ENCODE measurements at regions not wholly inside any gene's neighbourhood (a gene's known extent, or its start where the extent isn't known, plus 50 kb on each side); places are given as distances from the start of the nearest gene placed in this dataset.

DNA sequence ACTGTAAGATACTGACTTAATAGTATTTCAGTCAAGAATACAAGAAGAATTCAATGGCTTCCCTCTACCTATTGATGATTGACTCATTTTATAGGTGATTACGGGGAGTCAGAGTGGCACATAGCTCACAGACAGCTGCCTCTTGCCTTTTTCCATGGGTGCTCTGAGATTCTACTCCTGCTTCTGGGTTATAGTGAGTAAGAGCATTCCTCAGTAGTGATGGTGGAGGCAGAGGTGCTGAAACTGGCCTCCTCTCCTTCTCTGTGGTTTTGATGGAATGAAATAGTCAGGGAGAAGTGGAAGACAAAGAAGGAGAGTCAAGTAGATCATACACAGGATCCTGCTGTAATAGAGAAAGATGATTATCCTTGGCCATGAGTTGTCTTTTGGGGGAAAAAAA, 438.2 kb upstream of the FAR2 start:
- no peak for TF ChIP-seq EZH2 (IDR thresholded peaks at IDR 0.05; ENCODE audit: low read length)
- TF ChIP-seq, protein P1, sequence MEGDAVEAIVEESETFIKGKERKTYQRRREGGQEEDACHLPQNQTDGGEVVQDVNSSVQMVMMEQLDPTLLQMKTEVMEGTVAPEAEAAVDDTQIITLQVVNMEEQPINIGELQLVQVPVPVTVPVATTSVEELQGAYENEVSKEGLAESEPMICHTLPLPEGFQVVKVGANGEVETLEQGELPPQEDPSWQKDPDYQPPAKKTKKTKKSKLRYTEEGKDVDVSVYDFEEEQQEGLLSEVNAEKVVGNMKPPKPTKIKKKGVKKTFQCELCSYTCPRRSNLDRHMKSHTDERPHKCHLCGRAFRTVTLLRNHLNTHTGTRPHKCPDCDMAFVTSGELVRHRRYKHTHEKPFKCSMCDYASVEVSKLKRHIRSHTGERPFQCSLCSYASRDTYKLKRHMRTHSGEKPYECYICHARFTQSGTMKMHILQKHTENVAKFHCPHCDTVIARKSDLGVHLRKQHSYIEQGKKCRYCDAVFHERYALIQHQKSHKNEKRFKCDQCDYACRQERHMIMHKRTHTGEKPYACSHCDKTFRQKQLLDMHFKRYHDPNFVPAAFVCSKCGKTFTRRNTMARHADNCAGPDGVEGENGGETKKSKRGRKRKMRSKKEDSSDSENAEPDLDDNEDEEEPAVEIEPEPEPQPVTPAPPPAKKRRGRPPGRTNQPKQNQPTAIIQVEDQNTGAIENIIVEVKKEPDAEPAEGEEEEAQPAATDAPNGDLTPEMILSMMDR (optimal IDR thresholded peaks at IDR 0.05 in 1 of 3, IDR thresholded peaks at IDR 0.05 in 1 of 3, conservative IDR thresholded peaks at IDR 0.05 in 1 of 3; ENCODE audit: extremely low read depth in 1 of 3, insufficient read depth in 2 of 3, low read length in 3 of 3): no peak

All from keratinocyte (primary cell).